ENCODE measurements at regions not wholly inside any gene's neighbourhood (a gene's known extent, or its start where the extent isn't known, plus 50 kb on each side); places are given as distances from the start of the nearest gene placed in this dataset.

DNA sequence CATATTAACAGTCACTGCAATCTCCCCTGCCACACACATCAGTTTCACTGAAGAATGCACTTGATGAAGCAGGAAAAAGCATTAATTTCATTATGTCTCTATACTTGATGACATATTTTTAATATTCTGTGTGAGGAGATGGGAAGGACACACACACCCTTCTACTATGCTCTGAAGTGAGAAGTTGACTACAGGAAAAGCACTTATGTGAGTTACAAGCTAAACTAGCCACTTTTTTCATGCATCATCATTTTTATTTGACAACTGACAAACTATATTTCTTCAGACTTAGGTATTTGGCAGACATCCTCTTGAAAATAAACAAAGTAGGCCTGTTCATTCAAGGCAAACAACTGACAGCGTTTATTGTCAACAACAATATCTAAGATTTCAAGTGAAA, 150.4 kb upstream of the ID2 start:
- no peak overlapping the region for H3K4me3 ChIP-seq (ENCODE audit: low read depth, low read length)
- no peak for DNase-seq (ENCODE audit: low read depth)
- TF ChIP-seq CTCF (conservative IDR thresholded peaks at IDR 0.05; ENCODE audit: low read depth, low read length), result no peak

GRCh38 chr2:8532438-8532837, 149.4 kb upstream of the ID2 start:
- H3K4me3 ChIP-seq (ENCODE audit: low read depth, low read length), result no peak overlapping the region
- no peak for DNase-seq (ENCODE audit: low read depth)
- TF ChIP-seq CTCF (conservative IDR thresholded peaks at IDR 0.05; ENCODE audit: low read depth, low read length), result no peak

DNA sequence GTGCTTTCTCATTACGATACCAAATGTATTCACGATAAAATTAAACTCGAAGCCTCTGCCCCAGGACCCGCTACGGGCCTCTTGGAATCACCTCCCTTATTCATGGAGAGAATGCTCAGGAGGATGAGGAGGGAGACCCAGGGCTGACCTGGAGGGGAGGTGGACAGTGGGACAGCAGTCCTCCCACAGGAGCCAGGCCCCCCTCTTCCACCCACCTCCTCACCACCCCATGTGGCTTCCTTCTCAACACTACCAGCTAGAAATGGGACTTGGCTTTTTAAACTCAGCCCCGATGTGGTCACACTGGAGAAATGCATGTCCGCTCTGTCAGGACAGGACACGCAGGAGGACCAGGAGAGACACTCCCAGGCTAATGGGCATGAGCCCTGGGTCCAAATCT, 147.9 kb upstream of the ID2 start:
- no peak for DNase-seq (ENCODE audit: low read depth)
- no peak for TF ChIP-seq CTCF (conservative IDR thresholded peaks at IDR 0.05; ENCODE audit: low read depth, low read length)
- H3K4me3 ChIP-seq (ENCODE audit: low read depth, low read length), result no peak overlapping the region

GRCh38 chr2:8534386-8534728, 147.5 kb upstream of the ID2 start:
- DNase-seq (ENCODE audit: low read depth), result no peak
- no peak overlapping the region for H3K4me3 ChIP-seq (ENCODE audit: low read depth, low read length)
- TF ChIP-seq CTCF (conservative IDR thresholded peaks at IDR 0.05; ENCODE audit: low read depth, low read length), result no peak

GRCh38 chr2:8534729-8535468, 147.0 kb upstream of the ID2 start:
- H3K4me3 ChIP-seq (ENCODE audit: low read depth, low read length), result no peak overlapping the region

DNA sequence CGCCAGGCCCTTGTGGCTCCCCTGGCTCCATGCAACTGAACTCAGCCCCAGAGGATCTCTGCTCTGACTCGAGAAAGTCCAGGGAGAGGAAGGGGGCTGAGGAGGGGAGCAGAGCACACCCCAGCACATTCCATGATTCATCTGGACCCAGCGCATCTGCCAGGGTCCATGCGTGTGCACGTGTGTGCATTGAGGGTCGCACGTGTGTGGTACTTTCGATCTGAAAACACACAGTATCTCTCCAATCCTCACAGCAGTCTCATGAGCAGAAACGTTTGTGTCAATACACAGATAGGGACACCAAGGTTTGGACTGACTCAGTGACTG, 146.4 kb upstream of the ID2 start:
- no peak overlapping the region for H3K4me3 ChIP-seq (ENCODE audit: low read depth, low read length)
- TF ChIP-seq CTCF (conservative IDR thresholded peaks at IDR 0.05; ENCODE audit: low read depth, low read length), result no peak
- DNase-seq (ENCODE audit: low read depth), result no peak

More at GRCh38 chr2:8534729-8535468, 147.0 kb upstream of the ID2 start:
- TF ChIP-seq CTCF (conservative IDR thresholded peaks at IDR 0.05; ENCODE audit: low read depth, low read length), result no peak
- DNase-seq (ENCODE audit: low read depth), result no peak

Measured in epithelial cell of proximal tubule (primary cell).